Nephron progenitor cell (in vitro differentiated cells): ENCODE measurements at regions not wholly inside any gene's neighbourhood (a gene's known extent, or its start where the extent isn't known, plus 50 kb on each side); places are given as distances from the start of the nearest gene placed in this dataset.

ENCODE experiments used
- DNase-seq: peaks from one replicate; pipeline ENCODE4 v3.0.0; 2021
- H3K27ac Mint-ChIP-seq: 2 replicates; pipeline ENCODE4 v1.8.0; 2021; ENCODE audit warnings: mild to moderate bottlenecking, moderate library complexity, mixed read lengths
- H3K27me3 Mint-ChIP-seq: 2 replicates; pipeline ENCODE4 v1.8.0; 2021; ENCODE audit warnings: mild to moderate bottlenecking, low read depth, mixed read lengths; ENCODE audit not compliant: poor library complexity
- H3K36me3 Mint-ChIP-seq: 2 replicates; pipeline ENCODE4 v1.8.0; 2021; ENCODE audit warnings: low read depth, mixed read lengths
- H3K4me1 Mint-ChIP-seq: 2 replicates; pipeline ENCODE4 v1.8.0; 2021; ENCODE audit warnings: mixed read lengths
- H3K4me3 Mint-ChIP-seq: 2 replicates; pipeline ENCODE4 v1.8.0; 2021; ENCODE audit warnings: mild to moderate bottlenecking, moderate library complexity, mixed read lengths
- H3K9me3 Mint-ChIP-seq: 2 replicates; pipeline ENCODE4 v1.8.0; 2021; ENCODE audit warnings: mild to moderate bottlenecking, moderate library complexity, mixed read lengths
- TF ChIP-seq, protein P1 (sequence below): fragments of 200-600 bp; sonication (generic); IDR thresholded peaks from 2 replicates; pipeline ENCODE4 v1.5.0; 2021; ENCODE audit warnings: antibody characterized with exemption

DNA sequence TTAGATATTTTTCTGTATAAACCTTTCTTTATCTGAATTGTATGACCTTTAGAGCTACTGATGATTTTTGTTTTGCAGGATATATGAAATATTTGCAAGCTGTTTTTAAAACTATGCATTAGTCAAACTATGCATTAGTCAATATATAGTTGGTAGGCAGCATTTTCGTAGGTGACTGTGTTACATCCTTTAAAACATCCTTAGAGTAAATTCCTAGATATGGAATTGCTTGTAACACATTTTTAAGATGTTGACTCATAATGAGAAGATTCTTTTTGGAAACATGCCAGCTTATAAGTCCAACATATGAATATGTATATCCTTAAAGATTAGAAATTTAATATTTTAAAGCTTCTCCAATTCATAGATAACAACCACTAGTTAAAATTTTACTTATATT lies 1768.5 kb downstream of the PCDH7 start:
- no peak overlapping the region for H3K27ac Mint-ChIP-seq
- TF ChIP-seq, protein P1, sequence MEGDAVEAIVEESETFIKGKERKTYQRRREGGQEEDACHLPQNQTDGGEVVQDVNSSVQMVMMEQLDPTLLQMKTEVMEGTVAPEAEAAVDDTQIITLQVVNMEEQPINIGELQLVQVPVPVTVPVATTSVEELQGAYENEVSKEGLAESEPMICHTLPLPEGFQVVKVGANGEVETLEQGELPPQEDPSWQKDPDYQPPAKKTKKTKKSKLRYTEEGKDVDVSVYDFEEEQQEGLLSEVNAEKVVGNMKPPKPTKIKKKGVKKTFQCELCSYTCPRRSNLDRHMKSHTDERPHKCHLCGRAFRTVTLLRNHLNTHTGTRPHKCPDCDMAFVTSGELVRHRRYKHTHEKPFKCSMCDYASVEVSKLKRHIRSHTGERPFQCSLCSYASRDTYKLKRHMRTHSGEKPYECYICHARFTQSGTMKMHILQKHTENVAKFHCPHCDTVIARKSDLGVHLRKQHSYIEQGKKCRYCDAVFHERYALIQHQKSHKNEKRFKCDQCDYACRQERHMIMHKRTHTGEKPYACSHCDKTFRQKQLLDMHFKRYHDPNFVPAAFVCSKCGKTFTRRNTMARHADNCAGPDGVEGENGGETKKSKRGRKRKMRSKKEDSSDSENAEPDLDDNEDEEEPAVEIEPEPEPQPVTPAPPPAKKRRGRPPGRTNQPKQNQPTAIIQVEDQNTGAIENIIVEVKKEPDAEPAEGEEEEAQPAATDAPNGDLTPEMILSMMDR, result no peak
- no peak overlapping the region for H3K4me3 Mint-ChIP-seq
- H3K36me3 Mint-ChIP-seq, result no peaks in the 10 kb centered on the region
- no peaks in the 10 kb centered on the region for H3K4me1 Mint-ChIP-seq
- no peaks in the 10 kb centered on the region for H3K27me3 Mint-ChIP-seq
- no peaks in the 10 kb centered on the region for H3K9me3 Mint-ChIP-seq
- DNase-seq, result no peak

DNA sequence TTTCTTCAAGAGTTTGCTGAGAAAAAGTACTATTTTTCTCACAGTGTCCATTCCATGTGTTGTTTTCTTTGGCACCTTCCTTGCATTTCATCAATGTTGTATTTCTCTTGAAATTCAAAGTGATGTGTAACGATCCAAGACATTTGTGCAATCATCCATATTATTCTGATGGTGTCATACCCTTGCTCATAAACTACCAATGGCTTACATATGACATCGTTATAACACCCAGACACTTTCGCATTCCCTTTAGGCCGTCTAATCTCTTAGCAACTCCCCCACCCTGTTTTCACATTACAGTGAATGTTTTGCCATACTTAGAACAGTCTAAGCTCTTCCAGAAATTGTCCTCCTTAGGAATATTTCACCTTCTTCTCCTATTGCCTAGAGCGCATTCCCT lies 1779.0 kb downstream of the PCDH7 start:
- no peak overlapping the region for H3K4me3 Mint-ChIP-seq
- H3K36me3 Mint-ChIP-seq, result no peaks in the 10 kb centered on the region
- H3K4me1 Mint-ChIP-seq, result no peaks in the 10 kb centered on the region
- H3K9me3 Mint-ChIP-seq, result no peaks in the 10 kb centered on the region
- DNase-seq, result no peak
- H3K27ac Mint-ChIP-seq, result no peak overlapping the region
- H3K27me3 Mint-ChIP-seq, result no peaks in the 10 kb centered on the region
- TF ChIP-seq, protein P1, result no peak

- H3K27me3 Mint-ChIP-seq, result no peaks in the 10 kb centered on the region
- H3K36me3 Mint-ChIP-seq, result no peaks in the 10 kb centered on the region
- no peak overlapping the region for H3K4me3 Mint-ChIP-seq
- no peak overlapping the region for H3K27ac Mint-ChIP-seq
- TF ChIP-seq, protein P1, result no peak
- no peaks in the 10 kb centered on the region for H3K4me1 Mint-ChIP-seq
- no peak for DNase-seq
- no peaks in the 10 kb centered on the region for H3K9me3 Mint-ChIP-seq
These were observed 1783.1 kb downstream of the PCDH7 start for GRCh38 chr4:32503241-32503640.

GRCh38 chr4:32506067-32506466 lies 1785.9 kb downstream of the PCDH7 start:
- H3K36me3 Mint-ChIP-seq, result no peaks in the 10 kb centered on the region
- H3K4me1 Mint-ChIP-seq, result no peaks in the 10 kb centered on the region
- H3K9me3 Mint-ChIP-seq, result no peaks in the 10 kb centered on the region
- TF ChIP-seq, protein P1, result no peak
- no peaks in the 10 kb centered on the region for H3K27me3 Mint-ChIP-seq
- no peak overlapping the region for H3K27ac Mint-ChIP-seq
- H3K4me3 Mint-ChIP-seq, result no peak overlapping the region
- no peak for DNase-seq

DNA sequence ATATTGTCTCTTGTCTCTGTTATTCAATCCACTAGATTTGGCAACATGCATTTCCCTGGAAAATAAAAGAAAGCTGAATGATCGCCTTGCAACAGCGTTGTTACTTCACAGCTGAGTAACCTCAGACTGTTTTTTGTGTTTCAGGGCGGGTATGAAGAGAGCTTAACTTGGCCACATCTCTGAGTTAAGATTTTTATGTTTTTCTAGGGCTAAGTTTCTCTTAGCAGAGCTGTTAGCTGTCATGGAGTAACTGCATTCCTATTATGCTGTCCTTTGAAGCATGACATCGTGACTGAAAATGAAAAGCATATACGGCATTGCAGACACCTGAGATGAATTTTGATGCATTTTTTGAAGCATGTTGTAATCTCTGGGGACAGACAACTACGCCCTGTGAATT lies 1798.9 kb downstream of the PCDH7 start:
- peaks cover 3% of the 10 kb centered on the region for H3K9me3 Mint-ChIP-seq
- no peak overlapping the region for H3K27ac Mint-ChIP-seq
- H3K4me1 Mint-ChIP-seq, result no peaks in the 10 kb centered on the region
- no peak for DNase-seq
- peaks cover 3% of the 10 kb centered on the region for H3K27me3 Mint-ChIP-seq
- TF ChIP-seq, protein P1, result no peak
- no peaks in the 10 kb centered on the region for H3K36me3 Mint-ChIP-seq
- H3K4me3 Mint-ChIP-seq, result no peak overlapping the region

GRCh38 chr4:32525420-32525819 lies 1805.3 kb downstream of the PCDH7 start:
- H3K4me1 Mint-ChIP-seq, result no peaks in the 10 kb centered on the region
- DNase-seq, result no peak
- H3K9me3 Mint-ChIP-seq, result peaks cover 3% of the 10 kb centered on the region
- no peak overlapping the region for H3K4me3 Mint-ChIP-seq
- TF ChIP-seq, protein P1, result no peak
- no peaks in the 10 kb centered on the region for H3K36me3 Mint-ChIP-seq
- H3K27ac Mint-ChIP-seq, result no peak overlapping the region
- no peaks in the 10 kb centered on the region for H3K27me3 Mint-ChIP-seq
